SK-N-MC (cell line): ENCODE measurements at regions not wholly inside any gene's neighbourhood (a gene's known extent, or its start where the extent isn't known, plus 50 kb on each side); places are given as distances from the start of the nearest gene placed in this dataset.

Experiments
- DNase-seq: peaks from one replicate; pipeline ENCODE4 v3.0.0-alpha.2; 2011; ENCODE audit warnings: low read depth, low spot score
- H3K27ac ChIP-seq: fragments of 200-600 bp; sonication (generic); 2 replicates; pipeline ENCODE4 v1.5.1; 2016; ENCODE audit warnings: mixed run types
- H3K36me3 ChIP-seq: fragments of 200-600 bp; sonication (generic); 2 replicates; pipeline ENCODE4 v1.6.1; 2017; ENCODE audit warnings: antibody characterized with exemption, low read length, mixed read lengths; ENCODE audit not compliant: insufficient read depth
- H3K4me3 ChIP-seq: fragments of 200-600 bp; sonication (generic); 2 replicates; pipeline ENCODE4 v1.5.1; 2016
- H3K9ac ChIP-seq: fragments of 200-600 bp; sonication (generic); 2 replicates; pipeline ENCODE4 v1.8.0; 2017; ENCODE audit warnings: mixed run types, mixed read lengths; ENCODE audit not compliant: insufficient read length
- H3K9me3 ChIP-seq: fragments of 200-600 bp; sonication (generic); 2 replicates; pipeline ENCODE4 v1.6.1; 2017; ENCODE audit warnings: low read depth, mild to moderate bottlenecking, antibody characterized with exemption, low read length, moderate library complexity, mixed read lengths
- EZH2 ChIP-seq: fragments of 200-600 bp; sonication (generic); IDR thresholded peaks from one replicate; pipeline ENCODE4 v1.6.1; 2017; ENCODE audit warnings: antibody characterized with exemption
- FOXP2 ChIP-seq: optimal IDR thresholded peaks from 2 replicates; pipeline ENCODE3; 2011; ENCODE audit warnings: mild to moderate bottlenecking, moderate library complexity; ENCODE audit not compliant: insufficient read depth; ENCODE audit errors: extremely low read length, control extremely low read depth
- POLR2AphosphoS5 ChIP-seq: IDR thresholded peaks from 2 replicates; pipeline ENCODE4 v1.6.1; 2012; ENCODE audit warnings: mild to moderate bottlenecking, low read depth, low read length, borderline replicate concordance

DNA sequence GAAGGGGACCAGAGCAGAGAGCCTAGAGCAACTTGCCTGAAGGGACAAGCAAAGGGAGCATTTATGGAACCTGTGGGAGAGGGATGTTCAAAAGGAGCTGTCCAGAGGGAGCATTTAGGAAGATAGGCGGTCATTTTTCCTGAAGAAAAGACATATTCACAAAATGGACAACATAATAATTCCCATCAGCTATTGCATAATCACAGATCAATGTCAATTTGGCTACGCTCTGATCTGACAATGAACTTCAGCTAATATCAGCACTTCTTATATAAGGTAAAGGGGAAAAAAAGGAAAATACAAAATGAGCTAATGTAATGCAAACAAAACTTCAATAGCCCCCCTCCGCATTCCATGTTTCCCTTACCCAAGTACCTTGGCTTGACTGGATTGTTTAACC lies 291.1 kb upstream of the CDH7 start:
- TF ChIP-seq FOXP2 (no peak), POLR2AphosphoS5 (no peak), EZH2 (no peak)
- no peak for DNase-seq
- no peaks in the 10 kb centered on the region for H3K36me3 ChIP-seq
- no peak overlapping the region for H3K9ac ChIP-seq
- no peaks in the 10 kb centered on the region for H3K9me3 ChIP-seq
- H3K27ac ChIP-seq, result no peak overlapping the region
- no peak overlapping the region for H3K4me3 ChIP-seq

GRCh38 chr18:65458871-65459270 lies 291.9 kb upstream of the CDH7 start:
- TF ChIP-seq FOXP2 (no peak), POLR2AphosphoS5 (no peak), EZH2 (no peak)
- no peak overlapping the region for H3K27ac ChIP-seq
- H3K9ac ChIP-seq, result no peak overlapping the region
- H3K36me3 ChIP-seq, result no peaks in the 10 kb centered on the region
- no peaks in the 10 kb centered on the region for H3K9me3 ChIP-seq
- H3K4me3 ChIP-seq, result no peak overlapping the region
- DNase-seq, result no peak

GRCh38 chr18:65439188-65439587 lies 311.6 kb upstream of the CDH7 start:
- Histone ChIP-seq H3K4me3 (no peak overlapping the region), H3K36me3 (no peaks in the 10 kb centered on the region), H3K9me3 (no peaks in the 10 kb centered on the region), H3K9ac (no peak overlapping the region), H3K27ac (no peak overlapping the region)
- TF ChIP-seq FOXP2, result no peak
- peak; percentile 52 for DNase-seq

DNA sequence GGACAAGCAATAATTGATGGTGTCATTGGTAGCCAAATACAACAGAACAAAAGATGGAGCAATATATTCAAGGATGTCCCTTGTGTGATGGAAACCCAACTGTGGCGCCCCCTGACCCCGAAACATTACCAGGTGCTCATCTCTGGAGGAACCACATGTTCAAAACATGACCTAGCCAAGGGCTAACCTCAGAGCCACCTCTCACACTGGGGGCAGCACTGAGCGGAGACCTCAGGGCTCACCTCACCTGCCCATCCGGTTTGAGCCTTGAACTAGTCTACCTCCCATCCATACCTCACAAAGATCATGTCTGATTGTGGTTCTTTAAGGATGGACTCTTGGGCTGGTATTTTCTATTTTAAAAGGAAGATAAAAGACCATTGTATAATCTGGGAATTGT lies 314.4 kb upstream of the CDH7 start:
- no peak for DNase-seq
- no peak for TF ChIP-seq POLR2AphosphoS5
- Histone ChIP-seq H3K36me3 (no peaks in the 10 kb centered on the region), H3K4me3 (no peak overlapping the region), H3K9me3 (no peaks in the 10 kb centered on the region), H3K27ac (no peak overlapping the region), H3K9ac (no peak overlapping the region)

DNA sequence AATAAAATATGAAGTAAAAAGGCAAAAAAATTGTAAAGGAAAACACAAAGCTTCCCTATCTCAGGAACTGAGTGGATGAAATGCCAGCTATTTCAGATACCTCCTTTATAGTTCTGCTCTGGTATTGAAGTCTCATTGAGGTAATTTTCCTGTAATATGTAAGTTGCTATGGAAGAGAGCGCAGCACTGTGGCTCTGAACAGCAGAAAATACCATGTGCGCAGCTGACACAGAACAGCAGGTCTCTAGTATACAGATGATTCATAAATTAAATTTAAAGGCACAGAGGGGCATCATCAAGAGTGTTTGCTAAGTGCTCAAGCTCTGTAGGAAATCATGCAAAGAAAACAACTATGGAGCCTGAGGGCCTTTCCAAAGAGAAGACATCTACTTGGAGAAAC lies 315.3 kb upstream of the CDH7 start:
- Histone ChIP-seq H3K9ac (no peak overlapping the region), H3K9me3 (no peaks in the 10 kb centered on the region), H3K36me3 (no peaks in the 10 kb centered on the region), H3K4me3 (no peak overlapping the region; the same call in 1 of the 2 replicates), H3K27ac (peak overlapping the region; percentile 46; the same call in 1 of the 2 replicates)
- peak; percentile 75 for DNase-seq
- no peak for TF ChIP-seq EZH2
- TF ChIP-seq FOXP2, result peak; percentile 49

DNA sequence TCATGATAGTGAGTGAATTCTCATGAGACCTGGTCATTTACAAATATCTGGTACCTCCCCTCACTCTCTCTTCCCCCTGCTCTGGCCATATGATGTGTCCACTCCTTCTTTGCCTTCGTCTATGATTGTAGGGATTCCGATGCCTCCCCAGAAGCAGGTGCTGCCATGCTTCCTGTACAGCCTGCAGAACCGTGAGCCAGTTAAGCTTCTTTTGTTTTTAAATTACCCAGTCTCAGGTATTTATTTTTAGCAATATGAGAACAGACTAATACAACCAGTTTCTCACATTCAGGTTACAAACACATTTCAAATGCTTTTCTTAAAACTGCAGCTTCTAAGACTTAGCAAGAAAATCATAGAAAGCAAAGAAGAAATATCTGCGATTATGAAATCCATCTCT lies 321.2 kb upstream of the CDH7 start:
- H3K4me3 ChIP-seq, result no peak overlapping the region
- no peak for DNase-seq
- no peaks in the 10 kb centered on the region for H3K36me3 ChIP-seq
- no peak overlapping the region for H3K27ac ChIP-seq
- no peaks in the 10 kb centered on the region for H3K9me3 ChIP-seq
- H3K9ac ChIP-seq, result no peak overlapping the region
- TF ChIP-seq POLR2AphosphoS5 (no peak), EZH2 (no peak)

DNA sequence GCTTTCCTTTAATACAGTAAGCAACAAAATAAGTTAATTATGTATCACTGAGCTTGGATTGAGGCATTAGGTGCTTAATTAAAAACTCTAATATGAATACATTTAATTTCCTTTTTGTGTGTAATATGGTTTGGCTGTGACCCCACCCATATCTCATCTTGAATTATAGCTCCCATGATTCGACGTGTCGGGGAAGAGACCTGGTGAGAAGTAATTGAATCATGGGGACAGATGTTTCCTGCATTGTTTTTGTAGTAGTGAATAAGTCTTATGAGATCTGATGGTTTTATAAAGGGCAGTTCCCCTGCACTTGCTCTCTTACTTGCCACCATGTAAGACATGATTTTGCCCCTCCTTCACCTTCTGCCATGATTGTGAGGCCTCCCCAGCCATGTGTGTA lies 325.4 kb upstream of the CDH7 start:
- no peak overlapping the region for H3K9ac ChIP-seq
- H3K27ac ChIP-seq, result no peak overlapping the region

GRCh38 chr18:65423776-65424175 lies 327.0 kb upstream of the CDH7 start:
- Histone ChIP-seq H3K27ac (no peak overlapping the region), H3K9me3 (no peaks in the 10 kb centered on the region), H3K4me3 (no peak overlapping the region), H3K36me3 (no peaks in the 10 kb centered on the region), H3K9ac (no peak overlapping the region)
- TF ChIP-seq FOXP2 (no peak), POLR2AphosphoS5 (no peak), EZH2 (no peak)
- no peak for DNase-seq

More for the DNA sequence above, 325.4 kb upstream of the CDH7 start:
- H3K9me3 ChIP-seq, result no peaks in the 10 kb centered on the region
- no peaks in the 10 kb centered on the region for H3K36me3 ChIP-seq
- H3K4me3 ChIP-seq, result no peak overlapping the region
- DNase-seq, result no peak
- TF ChIP-seq FOXP2 (no peak), POLR2AphosphoS5 (no peak), EZH2 (no peak)

- Histone ChIP-seq H3K36me3 (no peaks in the 10 kb centered on the region), H3K4me3 (no peak overlapping the region), H3K9ac (no peak overlapping the region), H3K27ac (no peak overlapping the region), H3K9me3 (no peaks in the 10 kb centered on the region)
- TF ChIP-seq POLR2AphosphoS5 (no peak), FOXP2 (no peak), EZH2 (no peak)
- no peak for DNase-seq
Observed at GRCh38 chr18:65422544-65423136, 328.2 kb upstream of the CDH7 start.
